ENCODE measurements at regions not wholly inside any gene's neighbourhood (a gene's known extent, or its start where the extent isn't known, plus 50 kb on each side); places are given as distances from the start of the nearest gene placed in this dataset.

DNA sequence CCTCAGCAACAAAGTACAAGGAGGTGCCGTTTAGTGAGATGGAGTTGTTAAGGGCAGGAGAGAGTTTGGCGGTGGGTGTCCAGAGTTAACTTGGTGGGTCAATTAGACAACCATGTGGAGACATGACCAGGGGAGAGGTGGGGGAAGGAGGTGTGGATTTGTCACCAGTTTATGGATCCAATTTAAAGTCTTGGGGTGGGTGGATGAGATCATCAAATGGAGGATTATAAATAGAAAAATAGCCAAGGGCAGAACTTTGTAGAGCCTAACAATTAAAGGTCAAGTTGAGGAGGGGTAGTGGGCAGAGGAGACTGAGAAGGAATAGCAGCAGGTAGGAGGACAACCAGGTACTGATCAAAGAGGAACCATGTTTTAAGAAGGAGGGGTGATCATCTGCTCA, 108.7 kb upstream of the IL12B start:
- H3K9me3 ChIP-seq (replicated peaks): no peaks in the 10 kb centered on the region
- no peak for DNase-seq
- H3K27ac ChIP-seq: no peak overlapping the region
- no peaks in the 10 kb centered on the region for H3K36me3 ChIP-seq
- H3K27me3 ChIP-seq: no peaks in the 10 kb centered on the region
- H3K4me1 ChIP-seq: no peaks in the 10 kb centered on the region
- no peak overlapping the region for H3K4me3 ChIP-seq

DNA sequence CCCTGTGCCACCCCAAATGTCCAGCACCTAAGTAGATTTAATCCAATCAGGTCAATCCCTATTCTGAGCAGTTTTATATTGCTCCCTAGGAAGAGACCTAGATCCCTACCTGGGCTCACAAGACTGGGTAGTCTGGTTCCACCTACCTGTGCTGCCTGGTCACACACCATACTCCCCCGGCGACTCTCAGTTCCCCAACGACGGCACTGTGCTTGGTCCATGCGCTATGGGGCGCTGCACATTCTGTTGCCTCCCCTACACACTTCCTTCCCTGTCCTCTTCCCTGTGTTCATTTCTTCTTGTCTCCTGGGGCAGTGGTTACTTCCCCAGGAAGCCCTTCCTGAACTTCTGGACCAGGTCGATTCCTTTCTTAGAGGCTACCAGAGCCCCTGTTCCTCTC, 109.9 kb upstream of the IL12B start:
- Histone ChIP-seq H3K36me3 (no peaks in the 10 kb centered on the region), H3K4me1 (no peaks in the 10 kb centered on the region), H3K4me3 (no peak overlapping the region), H3K27me3 (no peaks in the 10 kb centered on the region), H3K27ac (no peak overlapping the region), H3K9me3 (replicated peaks) (no peaks in the 10 kb centered on the region)
- DNase-seq: no peak

DNA sequence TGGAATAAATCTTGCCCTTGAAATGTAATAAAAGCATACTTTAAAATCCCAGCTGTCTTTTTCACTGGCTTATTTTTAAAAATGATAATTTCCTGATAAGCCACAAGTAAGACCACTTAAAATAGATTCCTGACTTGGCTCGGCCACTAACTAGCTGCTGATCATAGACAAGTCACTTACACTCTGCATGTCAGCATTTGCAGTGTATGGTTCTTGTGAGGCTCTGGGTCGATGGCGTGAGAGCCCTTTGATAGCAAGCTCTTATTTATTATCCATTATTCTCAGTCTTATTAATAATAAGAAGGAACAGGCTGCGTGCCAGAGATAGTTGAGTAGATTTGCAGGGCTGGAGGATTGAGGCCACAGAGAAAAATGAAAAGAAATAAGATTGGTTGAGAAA, 110.7 kb upstream of the IL12B start:
- Histone ChIP-seq H3K9me3 (replicated peaks) (no peaks in the 10 kb centered on the region), H3K27me3 (no peaks in the 10 kb centered on the region), H3K4me3 (no peak overlapping the region), H3K27ac (no peak overlapping the region), H3K4me1 (no peaks in the 10 kb centered on the region), H3K36me3 (no peaks in the 10 kb centered on the region)
- no peak for DNase-seq

DNA sequence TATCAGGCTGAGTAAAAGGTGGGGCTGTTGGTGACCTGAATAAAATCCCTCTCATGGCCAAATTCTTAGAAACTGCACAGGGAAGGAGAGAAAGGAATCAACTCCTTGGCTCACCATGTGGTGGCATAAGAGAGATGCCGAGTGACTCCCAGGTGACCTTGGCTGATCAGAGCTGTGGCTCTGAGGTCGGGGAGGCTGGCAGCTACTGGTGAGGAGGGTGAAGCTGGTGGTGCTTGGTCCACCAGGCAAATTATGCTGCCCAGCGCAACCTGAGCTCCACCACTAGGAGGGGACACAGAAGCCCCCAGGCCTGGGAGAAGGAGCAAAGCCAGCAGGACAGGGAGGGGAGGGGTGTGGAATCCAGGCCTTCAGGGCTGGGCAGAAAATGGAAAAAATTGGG, 111.2 kb upstream of the IL12B start:
- Histone ChIP-seq H3K9me3 (replicated peaks) (no peaks in the 10 kb centered on the region), H3K27ac (no peak overlapping the region), H3K4me1 (no peaks in the 10 kb centered on the region), H3K36me3 (no peaks in the 10 kb centered on the region), H3K4me3 (no peak overlapping the region), H3K27me3 (no peaks in the 10 kb centered on the region)
- peak in 1 of 2 experiments; percentile 6 for DNase-seq

DNA sequence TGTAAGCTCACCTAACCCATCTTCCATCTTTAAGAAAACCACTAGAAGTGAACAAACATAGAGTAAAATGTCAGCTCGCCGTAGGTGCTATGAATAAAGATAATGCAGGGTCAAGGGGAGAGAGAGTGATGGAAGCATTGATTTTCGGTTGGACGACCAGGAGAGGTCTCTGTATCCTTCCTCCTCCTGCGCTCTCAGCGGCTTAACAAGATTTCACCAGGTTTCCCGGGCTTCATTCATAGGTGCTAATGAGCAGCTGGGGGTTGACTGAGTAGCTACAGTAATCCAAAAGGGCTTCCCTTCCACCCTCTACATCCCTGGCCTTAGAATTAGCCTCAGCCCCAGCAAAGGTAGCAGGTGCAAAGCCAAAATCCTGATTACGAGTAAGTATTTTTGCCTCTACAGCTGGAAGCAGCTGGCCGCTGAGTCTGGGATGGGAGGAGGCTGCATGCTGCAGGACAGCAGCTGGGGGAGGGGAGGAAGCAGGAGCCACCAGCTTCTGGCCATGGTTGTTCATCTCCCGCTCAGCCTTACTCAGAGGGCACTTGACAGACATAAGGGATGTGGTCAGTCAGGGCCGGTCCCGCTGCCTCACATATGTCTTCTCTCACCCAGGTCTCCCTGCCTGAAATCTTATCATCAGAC, 112.0 kb upstream of the IL12B start:
- no peak overlapping the region for H3K4me3 ChIP-seq
- no peak overlapping the region for H3K27ac ChIP-seq
- no peaks in the 10 kb centered on the region for H3K9me3 ChIP-seq (replicated peaks)
- H3K36me3 ChIP-seq: no peaks in the 10 kb centered on the region
- no peak for DNase-seq
- H3K27me3 ChIP-seq: no peaks in the 10 kb centered on the region
- no peaks in the 10 kb centered on the region for H3K4me1 ChIP-seq

DNA sequence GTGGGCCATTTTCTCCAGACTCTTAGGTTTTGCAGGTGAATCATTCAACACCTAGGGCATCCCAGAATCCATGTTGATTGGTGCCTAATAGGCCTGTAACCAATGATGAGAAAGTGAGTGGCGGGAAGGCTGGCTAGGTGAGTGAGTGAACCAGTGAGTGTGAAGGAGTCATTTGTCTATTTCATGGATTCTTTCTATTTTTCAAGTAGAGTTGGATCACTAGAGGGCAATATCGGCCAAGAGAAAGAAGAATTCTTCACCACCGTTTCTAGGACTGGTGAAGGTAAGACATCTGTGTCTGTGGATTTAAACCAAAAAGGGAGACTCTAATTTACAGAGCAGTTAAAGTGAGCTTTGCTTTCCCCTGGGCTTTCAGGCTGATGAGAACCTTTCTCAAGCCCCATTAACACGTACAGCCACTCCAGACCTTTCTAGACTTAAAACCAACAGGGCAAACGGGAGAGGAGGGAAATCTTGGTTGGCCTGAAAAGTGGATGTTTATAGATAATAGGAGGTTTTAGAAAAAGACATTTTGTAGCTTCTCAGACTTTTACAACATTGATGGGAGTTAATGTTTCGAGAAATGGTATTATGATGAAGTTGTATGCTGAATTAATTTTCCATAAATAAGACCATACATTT, 114.3 kb upstream of the IL12B start:
- H3K27me3 ChIP-seq: 0 out of 2 replicates have a peak, but pooled peaks cover 5% of the 10 kb centered on the region
- H3K4me3 ChIP-seq: no peak overlapping the region
- peak in 1 of 2 experiments; percentile 47 for DNase-seq
- H3K4me1 ChIP-seq: no peaks in the 10 kb centered on the region
- H3K27ac ChIP-seq: no peak overlapping the region
- no peaks in the 10 kb centered on the region for H3K36me3 ChIP-seq
- no peaks in the 10 kb centered on the region for H3K9me3 ChIP-seq (replicated peaks)

DNA sequence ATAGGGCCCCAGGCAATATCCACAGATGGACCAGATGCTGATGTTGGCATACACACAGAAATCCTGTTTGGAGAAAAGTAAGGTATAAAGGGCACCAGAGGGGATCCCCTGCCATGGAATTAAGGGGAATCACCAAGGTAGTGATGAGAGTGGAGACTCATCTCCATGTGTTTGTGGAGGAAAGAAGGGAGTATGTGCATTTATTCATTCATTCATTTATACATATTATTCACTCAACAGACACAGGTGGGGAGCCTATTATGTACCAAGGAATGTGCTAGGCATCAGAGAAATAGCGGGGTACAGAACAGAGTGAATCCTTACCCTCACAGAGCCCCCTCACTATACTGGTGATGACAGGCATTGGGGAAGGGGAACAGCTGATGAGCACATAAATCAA, 116.8 kb upstream of the IL12B start:
- H3K27me3 ChIP-seq: 0 out of 2 replicates have a peak, but pooled peaks cover 5% of the 10 kb centered on the region
- DNase-seq: no peak
- H3K36me3 ChIP-seq: no peaks in the 10 kb centered on the region
- H3K4me3 ChIP-seq: no peak overlapping the region
- no peak overlapping the region for H3K27ac ChIP-seq
- H3K9me3 ChIP-seq (replicated peaks): no peaks in the 10 kb centered on the region
- H3K4me1 ChIP-seq: no peaks in the 10 kb centered on the region

DNA sequence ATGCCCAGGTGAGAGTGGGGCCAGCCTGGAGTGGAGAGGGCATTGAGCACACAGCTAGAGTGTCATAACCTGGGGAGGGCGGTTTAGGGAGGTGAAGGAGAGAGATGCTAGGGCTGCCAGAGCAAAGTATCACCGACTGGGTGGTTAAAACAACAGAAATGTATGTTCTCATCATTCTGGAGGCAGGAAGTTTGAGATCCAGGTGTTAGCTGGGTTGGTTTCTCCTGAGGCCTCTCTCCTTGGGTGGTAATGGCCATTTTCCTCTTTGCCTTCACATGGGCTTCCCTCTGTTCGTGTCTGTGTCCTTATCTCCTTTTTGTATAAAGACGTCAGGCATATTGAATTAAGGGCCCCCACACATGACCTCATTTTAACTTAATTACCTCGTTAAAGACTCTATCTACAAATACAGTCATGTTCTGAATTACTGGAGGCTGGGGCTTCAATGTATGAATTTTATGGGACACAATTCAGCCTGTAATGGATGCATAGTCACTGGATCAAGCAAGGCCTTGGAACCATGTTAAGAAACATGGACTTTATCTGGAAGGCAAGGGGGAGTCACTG, 118.6 kb upstream of the IL12B start:
- Histone ChIP-seq H3K27ac (no peak overlapping the region), H3K36me3 (no peaks in the 10 kb centered on the region), H3K4me1 (no peaks in the 10 kb centered on the region), H3K4me3 (no peak overlapping the region), H3K27me3 (0 out of 2 replicates have a peak, but pooled peaks cover 5% of the 10 kb centered on the region), H3K9me3 (replicated peaks) (no peaks in the 10 kb centered on the region)
- no peak for DNase-seq

DNA sequence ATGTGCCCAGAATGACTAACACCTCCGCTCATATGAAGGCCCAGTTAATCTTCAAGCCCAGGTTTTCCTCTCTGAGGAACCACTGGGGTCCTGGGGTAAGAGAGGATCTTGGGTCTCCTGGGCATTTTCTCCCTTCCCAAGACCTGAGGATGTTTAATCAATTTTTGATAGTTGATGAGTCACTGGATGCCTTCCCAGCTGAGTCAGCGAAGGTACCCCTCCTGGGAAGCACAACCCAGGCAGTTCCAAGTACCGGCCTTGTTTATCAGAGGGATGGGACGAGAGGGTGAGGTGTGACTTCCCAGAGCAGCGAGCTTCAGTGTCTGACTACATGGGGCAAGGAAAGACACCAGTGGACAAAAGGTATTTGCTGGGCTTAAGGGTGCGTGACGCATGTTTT, 119.6 kb upstream of the IL12B start:
- Histone ChIP-seq H3K27ac (no peak overlapping the region), H3K4me3 (no peak overlapping the region), H3K9me3 (replicated peaks) (no peaks in the 10 kb centered on the region), H3K27me3 (0 out of 2 replicates have a peak, but pooled peaks cover 5% of the 10 kb centered on the region), H3K36me3 (no peaks in the 10 kb centered on the region), H3K4me1 (no peaks in the 10 kb centered on the region)
- DNase-seq: no peak

DNA sequence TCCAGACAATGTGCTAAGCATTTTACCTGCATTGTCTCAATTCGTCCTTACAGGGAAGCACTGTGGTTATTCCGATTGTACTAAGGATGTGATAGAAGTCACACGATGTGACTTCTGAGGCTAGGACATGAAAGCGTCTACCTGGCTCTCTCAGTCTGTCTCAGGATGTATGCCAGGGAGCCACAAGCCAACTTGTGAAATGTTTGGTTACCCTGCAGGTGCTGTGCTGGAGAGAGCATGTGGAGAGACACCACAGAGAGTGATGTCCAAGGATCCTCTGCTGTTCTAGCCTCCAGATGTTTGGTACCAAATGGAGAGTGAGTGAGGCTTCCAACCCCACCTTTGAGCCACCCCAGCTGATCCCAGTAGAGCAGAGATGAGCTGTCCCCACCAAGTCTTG, 120.1 kb upstream of the IL12B start:
- H3K4me3 ChIP-seq: no peak overlapping the region
- H3K27ac ChIP-seq: no peak overlapping the region
- no peak for DNase-seq
- no peaks in the 10 kb centered on the region for H3K4me1 ChIP-seq
- H3K9me3 ChIP-seq (replicated peaks): no peaks in the 10 kb centered on the region
- no peaks in the 10 kb centered on the region for H3K36me3 ChIP-seq
- 0 out of 2 replicates have a peak, but pooled peaks cover 5% of the 10 kb centered on the region for H3K27me3 ChIP-seq

DNA sequence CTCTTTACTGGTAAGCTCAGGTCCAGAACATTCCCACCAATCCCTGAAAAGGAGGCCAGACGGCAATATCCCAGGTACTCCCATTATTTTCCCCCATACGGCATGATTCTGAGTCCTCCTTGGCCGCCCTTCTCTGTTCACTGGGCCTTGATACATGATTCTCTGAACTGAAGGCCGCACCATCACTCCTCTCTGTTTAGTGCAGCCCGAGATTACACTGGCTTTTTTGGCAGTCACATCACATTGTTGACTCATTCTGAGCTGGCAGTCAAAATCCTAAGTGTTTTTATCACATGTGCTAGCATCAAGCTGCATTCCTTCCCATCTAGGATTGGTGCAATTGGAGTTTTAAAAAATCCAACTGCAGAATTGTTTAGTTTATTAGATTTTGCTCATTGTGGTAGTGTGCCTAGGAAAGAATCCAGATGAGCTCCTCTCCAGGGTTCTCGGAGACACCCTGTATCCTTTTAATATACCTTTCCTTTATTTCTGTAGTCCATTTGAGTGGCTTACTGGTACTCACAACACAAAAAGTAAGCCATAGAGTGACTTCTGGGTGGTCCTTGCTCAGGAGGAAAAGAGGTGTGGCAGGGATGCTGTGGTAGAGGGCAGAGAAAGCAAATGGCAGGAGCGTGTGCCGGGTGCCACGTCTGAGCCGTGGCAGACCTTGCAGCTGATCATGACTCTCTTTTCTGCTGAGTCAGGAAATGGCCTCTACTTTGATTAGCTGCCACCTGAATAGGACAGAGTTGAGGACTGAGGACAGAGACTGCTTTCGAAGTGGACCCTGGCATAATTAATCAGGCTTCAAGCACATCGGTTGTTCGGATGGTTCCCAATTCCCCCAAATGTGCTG, 121.1 kb upstream of the IL12B start:
- no peak for DNase-seq
- 0 out of 2 replicates have a peak, but pooled peaks cover 5% of the 10 kb centered on the region for H3K27me3 ChIP-seq
- no peak overlapping the region for H3K27ac ChIP-seq
- H3K36me3 ChIP-seq: no peaks in the 10 kb centered on the region
- H3K9me3 ChIP-seq (replicated peaks): no peaks in the 10 kb centered on the region
- no peak overlapping the region for H3K4me3 ChIP-seq
- no peaks in the 10 kb centered on the region for H3K4me1 ChIP-seq

DNA sequence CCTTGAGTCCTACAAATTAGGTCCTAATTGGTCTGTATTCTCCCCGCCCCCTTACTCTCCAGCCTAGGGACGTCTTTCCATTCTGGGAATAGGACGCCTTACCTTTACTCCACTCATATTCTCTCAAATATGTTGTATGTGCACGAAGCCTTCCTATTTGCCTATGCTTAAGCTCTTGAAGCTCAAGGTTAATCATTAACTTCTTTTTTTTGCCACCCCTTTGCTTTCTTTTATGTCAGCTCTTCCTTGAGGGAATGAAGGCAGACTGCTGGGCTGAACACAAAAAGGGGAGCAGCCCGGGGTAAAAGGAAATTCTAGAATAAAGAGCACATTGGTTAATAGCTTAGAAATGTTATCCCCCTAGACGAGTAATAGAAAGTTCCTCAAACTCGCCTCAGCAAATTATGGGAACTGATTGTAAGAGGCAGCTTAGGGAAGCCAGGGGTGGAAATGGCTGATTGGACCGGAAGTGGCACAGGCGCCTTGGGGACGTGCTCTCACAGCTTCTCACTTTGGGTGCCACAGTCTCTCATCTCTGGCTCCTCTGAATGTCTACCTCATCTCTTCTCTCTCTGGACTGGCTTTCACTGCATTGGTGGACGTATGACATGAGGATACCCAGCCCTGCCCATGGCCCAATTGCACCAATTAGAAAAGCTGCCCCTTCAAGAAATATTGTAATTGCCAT, 122.3 kb upstream of the IL12B start:
- Histone ChIP-seq H3K27ac (no peak overlapping the region), H3K27me3 (0 out of 2 replicates have a peak, but pooled peaks cover 5% of the 10 kb centered on the region), H3K9me3 (replicated peaks) (no peaks in the 10 kb centered on the region), H3K36me3 (no peaks in the 10 kb centered on the region), H3K4me3 (no peak overlapping the region), H3K4me1 (no peaks in the 10 kb centered on the region)
- DNase-seq: no peak

DNA sequence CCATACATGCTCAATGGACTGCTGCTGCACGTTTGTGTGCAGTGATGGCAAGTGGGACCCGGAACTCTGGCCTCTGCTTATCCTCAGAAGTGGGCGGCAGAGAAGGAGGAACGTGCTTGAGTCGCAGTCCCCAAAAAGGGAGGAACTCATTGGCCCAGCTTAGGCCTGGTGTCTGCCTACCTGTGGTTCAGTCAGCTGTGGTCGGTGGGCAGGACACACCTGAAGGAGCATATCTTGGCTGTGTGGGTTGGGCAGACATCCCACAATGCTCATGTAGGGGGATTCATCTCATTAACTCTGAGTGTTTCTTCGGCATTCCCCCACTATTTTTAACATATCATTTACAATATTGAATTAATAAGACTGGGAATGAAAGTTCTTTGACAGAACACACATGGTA, 122.9 kb upstream of the IL12B start:
- Histone ChIP-seq H3K9me3 (replicated peaks) (no peaks in the 10 kb centered on the region), H3K27me3 (0 out of 2 replicates have a peak, but pooled peaks cover 5% of the 10 kb centered on the region), H3K4me1 (no peaks in the 10 kb centered on the region), H3K36me3 (no peaks in the 10 kb centered on the region), H3K4me3 (no peak overlapping the region), H3K27ac (no peak overlapping the region)
- no peak for DNase-seq

DNA sequence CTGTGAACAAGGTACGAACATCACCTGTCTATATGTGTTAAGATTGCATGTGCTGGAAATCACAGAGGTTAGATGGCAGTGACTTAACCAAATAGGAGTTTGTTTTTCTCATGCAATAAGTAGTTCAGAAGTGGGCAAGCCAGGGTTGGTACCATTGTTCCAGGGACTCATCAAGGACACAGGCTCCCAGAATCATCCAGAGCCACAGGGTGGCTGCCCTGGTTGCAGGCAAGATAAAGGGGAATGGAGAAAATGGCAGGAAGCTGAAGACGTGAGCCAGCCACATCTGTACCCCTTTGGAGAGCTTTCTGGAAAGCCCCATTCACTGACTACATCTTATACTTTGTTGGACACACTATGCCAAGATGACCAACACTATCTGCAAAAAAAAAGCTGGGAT, 126.0 kb upstream of the IL12B start:
- no peak overlapping the region for H3K4me3 ChIP-seq
- H3K27ac ChIP-seq: no peak overlapping the region
- H3K27me3 ChIP-seq: no peaks in the 10 kb centered on the region
- H3K4me1 ChIP-seq: no peaks in the 10 kb centered on the region
- no peaks in the 10 kb centered on the region for H3K9me3 ChIP-seq (replicated peaks)
- H3K36me3 ChIP-seq: no peaks in the 10 kb centered on the region
- no peak for DNase-seq

Measured in SJCRH30 (cell line).